GM06990 (cell line): ENCODE measurements at regions not wholly inside any gene's neighbourhood (a gene's known extent, or its start where the extent isn't known, plus 50 kb on each side); places are given as distances from the start of the nearest gene placed in this dataset.

Experiments
- DNase-seq: peaks from one replicate; pipeline ENCODE4 v3.0.0-alpha.2; 2011; ENCODE audit not compliant: insufficient read length; ENCODE audit errors: extremely low read depth
- H3K27me3 ChIP-seq: replicated peaks from 2 replicates; pipeline ENCODE4 v1.6.0; 2011; ENCODE audit warnings: low read length; ENCODE audit not compliant: control insufficient read depth, insufficient read depth
- H3K36me3 ChIP-seq: 2 replicates; pipeline ENCODE4 v1.5.1; 2011; ENCODE audit warnings: low read length; ENCODE audit not compliant: control insufficient read depth, insufficient read depth
- H3K4me3 ChIP-seq: replicated peaks from 2 replicates; pipeline ENCODE4 v1.5.1; 2011; ENCODE audit warnings: low read depth, mild to moderate bottlenecking, control low read depth, low read length
- CTCF ChIP-seq: IDR thresholded peaks from 2 replicates; pipeline ENCODE4 v1.5.1; 2011; ENCODE audit warnings: low read length, control low read depth, mild to moderate bottlenecking, inconsistent platforms; ENCODE audit not compliant: insufficient read depth, poor library complexity, severe bottlenecking

DNA sequence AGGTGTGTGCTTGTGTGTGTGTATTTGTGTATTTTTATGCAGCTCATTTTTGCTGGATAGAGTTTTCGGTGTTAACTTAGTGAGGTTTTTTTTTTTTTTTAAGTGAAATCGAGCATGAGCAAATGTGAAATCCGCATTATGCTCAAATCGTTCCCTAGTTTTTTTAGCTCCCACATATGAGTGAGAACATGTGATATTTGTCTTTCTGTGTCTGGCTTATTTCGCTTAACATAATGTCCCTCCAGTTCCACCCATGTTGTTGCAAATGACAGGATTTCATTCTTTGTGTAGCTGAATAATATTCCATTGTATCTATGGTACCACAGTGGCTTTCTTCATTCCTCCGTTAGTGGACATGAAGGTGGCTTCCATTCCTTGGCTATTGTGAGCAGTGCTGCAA is 1103.3 kb upstream of the EEF2KMT start:
- TF ChIP-seq CTCF: no peak
- no peak overlapping the region for H3K4me3 ChIP-seq
- H3K27me3 ChIP-seq: no peaks in the 10 kb centered on the region
- no peaks in the 10 kb centered on the region for H3K36me3 ChIP-seq
- no peak for DNase-seq

GRCh38 chr16:6200271-6200670 is 1102.7 kb upstream of the EEF2KMT start:
- no peak for DNase-seq
- no peak for TF ChIP-seq CTCF
- Histone ChIP-seq H3K4me3 (no peak overlapping the region), H3K27me3 (no peaks in the 10 kb centered on the region), H3K36me3 (no peaks in the 10 kb centered on the region)

- no peak overlapping the region for H3K4me3 ChIP-seq
- no peak for DNase-seq
- H3K27me3 ChIP-seq: no peaks in the 10 kb centered on the region
Observed at GRCh38 chr16:6195966-6196365, 1098.4 kb upstream of the EEF2KMT start.

GRCh38 chr16:6193718-6194117 is 1096.1 kb upstream of the EEF2KMT start:
- Histone ChIP-seq H3K36me3 (no peaks in the 10 kb centered on the region), H3K27me3 (no peaks in the 10 kb centered on the region), H3K4me3 (no peak overlapping the region)
- no peak for DNase-seq
- TF ChIP-seq CTCF: no peak

More at GRCh38 chr16:6195966-6196365, 1098.4 kb upstream of the EEF2KMT start:
- no peak for TF ChIP-seq CTCF
- H3K36me3 ChIP-seq: no peaks in the 10 kb centered on the region

DNA sequence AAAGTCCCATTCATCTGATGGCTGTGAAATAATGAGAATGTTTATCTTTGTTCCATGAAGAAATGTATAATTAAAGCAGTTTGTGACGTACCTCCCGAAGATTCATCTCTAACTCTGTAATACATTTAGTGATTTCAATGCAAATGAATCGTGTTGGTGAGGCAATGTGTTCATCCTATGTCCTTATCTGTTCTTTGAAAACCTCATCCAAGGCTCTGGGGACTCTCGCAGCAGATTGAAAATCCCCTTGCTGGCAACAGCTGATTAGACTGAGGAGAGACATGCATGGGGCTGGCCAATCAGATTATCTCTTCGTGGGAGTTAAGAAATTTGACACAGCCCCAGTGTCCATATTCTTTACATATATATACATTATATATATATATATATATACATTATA is 1095.4 kb upstream of the EEF2KMT start:
- Histone ChIP-seq H3K4me3 (no peak overlapping the region), H3K36me3 (no peaks in the 10 kb centered on the region), H3K27me3 (no peaks in the 10 kb centered on the region)
- no peak for TF ChIP-seq CTCF
- DNase-seq: no peak

GRCh38 chr16:6192532-6192931 is 1094.9 kb upstream of the EEF2KMT start:
- H3K36me3 ChIP-seq: no peaks in the 10 kb centered on the region
- DNase-seq: no peak
- H3K27me3 ChIP-seq: no peaks in the 10 kb centered on the region
- no peak for TF ChIP-seq CTCF
- H3K4me3 ChIP-seq: no peak overlapping the region
